Hippocampal formation (tissue), 2 donors: ENCODE measurements at regions not wholly inside any gene's neighbourhood (a gene's known extent, or its start where the extent isn't known, plus 50 kb on each side); places are given as distances from the start of the nearest gene placed in this dataset.

Experiments used
- DNase-seq, 2 donors: peaks; one replicate each; lab custom pipeline; 2025; lab: John Stamatoyannopoulos, UW

DNA sequence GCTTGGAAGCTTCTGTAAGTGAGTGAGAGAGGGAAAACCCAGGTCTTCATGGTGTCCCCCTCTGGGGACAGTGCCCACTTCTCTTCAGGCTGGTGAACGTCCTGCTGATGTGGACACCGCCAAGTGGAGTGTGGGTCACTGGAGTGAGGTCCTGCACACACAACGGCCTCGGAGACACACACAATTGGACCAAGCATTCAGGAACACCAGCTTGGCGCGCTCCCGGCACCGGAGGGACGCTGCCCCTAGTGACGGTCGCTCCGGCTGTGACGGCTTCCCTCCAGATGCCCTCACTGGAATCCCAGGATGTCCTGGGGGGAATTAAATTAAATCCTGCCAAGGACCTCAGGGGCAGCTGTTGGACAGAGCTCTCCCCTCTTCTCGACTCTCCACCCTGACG, 123.1 kb downstream of the ZNF664 start:
- no peak for DNase-seq

DNA sequence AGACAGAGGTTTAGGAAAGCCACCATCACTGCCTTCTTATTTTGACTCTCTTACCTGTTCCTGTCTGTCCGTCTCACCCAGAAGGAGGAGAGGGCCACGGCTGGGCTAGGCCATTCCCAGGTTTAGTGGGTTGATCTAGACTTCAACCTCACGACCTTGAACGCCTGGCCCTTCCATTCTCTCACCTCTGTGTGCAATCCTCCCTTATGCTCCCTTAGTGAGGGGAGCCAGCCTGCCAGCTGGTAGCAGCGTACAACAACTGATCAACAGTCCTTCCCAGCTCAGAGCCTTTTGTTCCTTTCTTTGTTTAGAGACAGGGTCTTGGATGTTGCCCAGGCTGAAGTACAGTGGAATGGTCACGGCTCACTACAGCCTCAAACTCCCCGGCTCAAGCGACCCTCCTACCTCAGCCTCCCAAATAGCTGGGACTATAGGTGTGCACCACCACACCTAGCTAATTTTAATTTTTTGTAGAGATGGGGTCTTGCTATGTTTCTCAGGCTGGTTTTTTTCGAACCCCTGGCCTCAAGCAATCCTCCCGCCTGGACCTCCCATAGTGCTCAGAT, 123.9 kb downstream of the ZNF664 start:
- no peak for DNase-seq

DNA sequence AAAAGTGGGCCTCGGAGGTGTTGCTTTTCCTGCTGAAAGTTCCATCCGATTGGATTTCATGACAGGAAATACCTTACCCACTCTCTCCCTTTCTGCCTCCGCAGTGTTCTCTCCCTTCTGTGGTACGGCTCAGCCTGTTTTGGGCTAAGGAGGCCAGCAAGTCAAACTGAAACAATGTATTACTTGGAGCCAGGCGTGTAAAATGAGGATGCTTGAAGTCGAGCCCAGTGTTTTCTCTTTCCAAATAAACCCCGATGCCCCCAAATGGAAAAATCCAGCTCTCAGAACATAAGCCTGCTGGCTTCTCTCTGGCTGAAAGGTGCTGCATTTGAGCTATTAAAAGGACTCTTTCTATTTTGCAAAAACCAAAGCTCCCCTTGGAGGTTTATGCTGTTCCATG, 124.7 kb downstream of the ZNF664 start:
- no peak for DNase-seq

DNA sequence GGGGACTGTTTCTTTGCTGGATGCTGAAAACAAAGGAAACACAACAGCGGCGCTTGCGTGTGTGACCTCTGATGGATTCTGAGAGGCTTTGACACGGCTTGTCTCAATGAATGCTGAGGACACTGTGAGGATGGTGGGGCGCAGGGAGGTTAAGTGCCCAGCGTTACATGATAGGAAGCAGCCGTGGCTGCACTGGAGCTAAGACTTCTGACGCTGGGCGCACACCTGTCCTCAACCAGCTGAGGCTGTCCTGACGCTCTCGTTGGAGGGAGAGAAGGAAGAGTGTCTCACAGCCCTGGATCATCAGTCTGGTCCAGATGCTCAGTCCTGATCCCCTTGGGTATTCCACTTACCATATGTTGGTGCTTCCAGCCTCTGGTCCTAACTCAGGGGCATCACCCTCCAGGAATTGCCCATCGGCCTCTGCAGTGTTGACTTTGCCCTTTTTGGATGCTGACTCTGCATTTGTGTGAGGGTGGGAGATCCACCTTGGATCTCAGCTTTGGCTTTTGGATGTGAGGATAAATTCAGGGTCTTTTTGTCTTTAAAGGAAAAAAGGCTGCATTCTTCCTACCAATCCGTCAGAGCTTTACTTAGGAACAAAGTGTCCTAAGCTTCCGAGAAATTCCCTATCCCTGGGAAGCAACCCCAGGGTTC, 125.2 kb downstream of the ZNF664 start:
- DNase-seq, result no peak

DNA sequence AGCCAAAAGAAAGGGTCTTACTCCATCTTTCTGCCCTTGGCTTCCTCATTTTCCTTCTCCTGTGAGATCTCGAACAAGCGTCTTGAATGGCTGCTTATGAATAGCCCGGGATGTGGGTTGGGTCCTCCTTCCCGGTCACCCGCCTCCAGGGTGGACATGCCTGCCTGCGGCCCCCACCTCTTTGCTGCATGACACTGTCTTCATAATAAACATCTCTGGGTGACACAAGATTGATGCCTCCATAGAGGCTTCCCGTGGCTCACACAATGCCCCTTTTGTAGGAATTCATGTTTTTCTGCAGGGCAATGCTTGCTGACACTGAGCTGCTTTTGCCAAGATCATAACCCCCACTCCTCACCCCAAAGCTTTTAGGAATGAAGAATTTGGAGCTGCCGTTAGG, 125.9 kb downstream of the ZNF664 start:
- peak; percentile 39 to 57 for DNase-seq

DNA sequence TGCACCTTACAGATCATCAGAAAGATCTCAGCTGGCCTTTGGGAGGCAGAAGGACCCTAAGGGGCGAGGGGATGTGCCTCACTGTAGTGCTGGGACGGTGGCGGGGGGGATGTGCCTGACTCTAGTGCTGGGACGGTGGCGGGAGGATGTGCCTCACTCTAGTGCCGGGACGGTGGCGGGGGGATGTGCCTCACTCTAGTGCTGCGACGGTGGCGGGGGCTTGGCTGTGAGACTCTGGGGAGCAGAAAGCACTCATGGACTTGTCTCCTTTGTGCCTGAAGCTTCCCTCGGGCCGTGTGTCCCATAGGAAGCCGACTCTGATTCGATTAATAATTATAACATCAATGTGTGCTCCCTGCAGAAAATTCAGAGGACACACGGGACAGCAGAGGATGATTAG, 126.6 kb downstream of the ZNF664 start:
- no peak for DNase-seq

DNA sequence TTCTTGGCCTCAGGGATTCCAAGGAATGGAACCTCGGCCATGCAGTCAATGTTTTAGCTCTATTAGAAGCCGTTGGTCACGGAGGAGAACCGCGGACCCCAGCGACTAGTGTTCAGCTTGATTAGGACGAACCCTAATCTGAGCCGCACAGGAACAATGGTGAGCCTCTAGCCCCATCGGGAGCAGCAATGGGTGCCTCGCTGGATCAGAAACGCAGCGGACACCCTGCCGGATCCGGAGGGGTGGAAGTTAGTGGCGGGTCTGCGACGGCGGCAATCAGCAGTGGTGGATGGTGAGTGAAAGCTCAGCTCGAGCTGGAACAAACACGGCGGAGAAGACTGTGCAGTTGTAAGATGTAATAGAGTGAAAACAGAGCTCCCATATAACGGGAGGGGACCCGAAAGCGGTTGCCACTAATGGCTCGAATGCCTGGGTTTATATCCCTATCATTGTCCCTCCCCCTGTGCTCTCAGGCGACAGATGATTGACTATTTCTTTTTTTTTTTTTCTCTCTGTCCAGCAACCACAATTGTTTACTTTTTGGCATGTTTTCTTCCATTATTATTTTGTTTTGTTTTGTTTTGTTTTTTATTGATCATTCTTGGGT, 127.7 kb downstream of the ZNF664 start:
- no peak for DNase-seq

DNA sequence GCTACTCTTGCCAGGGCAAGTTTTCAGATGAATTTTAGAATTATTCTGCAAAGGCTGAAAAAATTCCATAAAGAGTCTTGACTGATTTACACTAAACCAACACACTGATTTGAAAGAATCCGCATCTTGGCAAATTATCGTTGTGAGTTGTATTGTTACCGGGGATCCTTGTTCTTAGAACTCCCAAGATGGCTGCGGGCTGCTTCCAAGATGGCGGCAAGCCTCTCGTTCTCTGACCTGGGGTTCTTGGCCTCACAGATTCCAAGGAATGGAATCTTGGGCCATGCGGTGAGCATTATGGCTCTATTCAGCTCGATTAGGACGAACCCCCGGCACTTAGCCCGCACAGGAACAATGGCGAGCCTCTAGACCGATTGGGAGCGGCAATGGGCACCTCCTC, 132.5 kb downstream of the ZNF664 start:
- no peak for DNase-seq

DNA sequence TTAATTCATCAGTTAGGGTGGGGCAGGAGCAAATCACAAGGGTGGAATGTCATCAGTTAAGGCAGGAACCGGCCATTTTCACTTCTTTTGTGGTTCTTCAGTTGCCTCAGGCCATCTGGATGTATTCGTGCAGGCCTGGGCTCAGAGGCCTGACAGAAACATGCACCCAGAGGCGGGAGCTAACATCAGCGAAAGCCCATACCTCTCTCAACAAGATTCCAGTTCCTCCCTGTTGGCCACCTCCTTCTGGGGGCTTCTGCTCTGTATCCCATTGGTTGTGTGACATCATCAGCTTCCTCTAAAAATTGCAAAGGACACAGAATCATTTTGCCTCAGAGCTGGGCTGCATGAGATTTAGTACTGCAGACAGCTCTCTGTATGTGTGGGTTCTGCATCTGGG, 134.3 kb downstream of the ZNF664 start:
- no peak for DNase-seq

DNA sequence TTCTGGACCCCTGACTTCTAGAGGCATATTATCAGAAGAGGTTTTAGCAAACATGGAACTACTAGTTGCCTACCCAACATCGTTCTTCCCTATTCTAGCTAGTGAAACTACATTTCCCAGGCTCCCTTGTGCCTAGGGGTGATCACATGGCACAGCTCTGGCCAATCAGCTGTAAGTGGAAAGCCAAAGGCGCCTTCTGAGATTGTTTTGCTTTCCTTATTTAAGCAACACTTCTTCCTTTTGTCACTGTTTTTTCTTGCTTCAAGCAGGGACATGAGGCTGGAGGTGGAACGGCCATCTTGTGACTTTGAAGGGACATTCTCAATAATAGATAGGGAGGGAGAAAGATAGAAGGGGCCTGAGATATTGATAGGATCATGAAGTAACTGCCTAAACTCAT, 136.7 kb downstream of the ZNF664 start:
- DNase-seq, result no peak

DNA sequence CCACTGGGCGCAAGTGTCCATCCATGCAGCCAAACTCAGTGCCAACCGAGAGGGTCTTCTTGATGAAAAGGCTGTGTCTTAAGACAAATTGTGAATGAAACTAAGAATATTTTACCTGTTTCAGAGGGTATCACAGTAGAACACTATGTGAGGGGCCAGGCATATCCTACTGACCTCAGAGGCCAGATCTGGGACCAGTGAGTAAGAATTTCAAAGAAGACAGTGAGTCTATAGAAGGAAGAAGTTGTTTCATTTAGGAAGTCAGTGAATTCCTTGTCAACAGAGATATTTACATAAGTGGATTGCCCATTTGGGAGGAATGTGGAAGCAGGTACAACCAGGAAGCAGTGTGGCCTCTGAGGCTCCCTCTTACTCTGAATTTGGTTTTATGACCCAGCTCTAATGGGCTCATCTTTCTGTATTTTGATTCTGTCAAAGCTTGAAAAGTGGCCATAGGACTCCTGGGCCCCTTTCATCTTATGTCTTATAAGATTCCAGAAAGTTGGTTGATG, 137.4 kb downstream of the ZNF664 start:
- no peak for DNase-seq

DNA sequence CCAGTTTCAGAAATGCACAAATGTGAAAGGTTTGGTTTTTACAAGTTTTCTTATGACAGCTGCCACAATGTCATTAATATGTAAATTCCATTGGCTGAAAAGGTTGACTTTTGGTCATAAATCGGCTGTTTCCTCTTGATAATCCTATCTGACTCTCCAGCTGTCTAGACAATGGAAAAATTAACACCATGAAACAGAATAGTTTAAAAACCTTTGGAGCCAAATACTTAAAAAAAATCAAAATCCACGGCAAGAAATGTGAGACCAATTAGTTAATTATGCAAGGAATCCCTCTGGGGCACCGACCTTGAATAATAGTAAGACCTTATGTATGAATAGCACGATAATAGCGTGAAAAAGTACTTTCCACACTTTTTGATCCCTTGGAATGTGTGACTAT, 138.0 kb downstream of the ZNF664 start:
- DNase-seq, result no peak

DNA sequence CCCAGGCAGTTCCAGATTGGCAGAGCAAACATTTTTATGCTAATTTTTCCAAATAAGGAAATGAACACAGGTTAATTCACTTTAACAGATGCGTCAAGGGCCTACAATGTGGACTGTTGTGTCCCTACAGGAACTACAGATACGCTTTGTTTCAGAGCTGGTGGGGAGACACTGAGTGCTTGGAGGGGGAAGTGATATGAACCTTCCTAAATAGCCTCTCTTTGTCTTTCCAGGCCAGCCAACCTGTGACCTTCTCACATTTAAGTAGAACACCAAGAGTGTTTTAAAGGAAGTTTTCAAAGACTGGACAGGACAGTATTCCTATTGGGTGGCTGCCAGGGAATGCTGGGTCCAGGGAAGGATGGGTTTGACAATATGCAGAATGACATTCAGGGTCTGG, 141.3 kb downstream of the ZNF664 start:
- no peak for DNase-seq

DNA sequence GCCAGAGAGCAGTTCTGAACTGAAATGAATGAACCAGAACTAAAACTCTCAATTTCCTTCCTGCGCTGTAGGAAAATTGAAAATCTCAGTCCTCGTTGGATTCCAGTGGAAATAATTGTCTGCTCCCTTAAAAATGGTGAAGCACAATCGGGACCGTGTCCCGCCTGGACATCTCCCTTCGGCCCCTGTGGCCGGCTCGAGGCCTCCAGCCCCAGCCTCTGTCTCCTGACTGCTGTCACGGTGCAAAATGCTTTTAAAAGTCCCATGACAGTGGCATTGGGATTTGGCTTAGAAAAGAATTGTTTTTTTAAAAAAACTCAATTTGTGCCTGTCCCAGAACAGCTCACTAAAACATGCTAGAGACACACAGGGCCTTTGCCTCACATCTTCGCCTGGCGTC, 142.5 kb downstream of the ZNF664 start:
- DNase-seq, result no peak

DNA sequence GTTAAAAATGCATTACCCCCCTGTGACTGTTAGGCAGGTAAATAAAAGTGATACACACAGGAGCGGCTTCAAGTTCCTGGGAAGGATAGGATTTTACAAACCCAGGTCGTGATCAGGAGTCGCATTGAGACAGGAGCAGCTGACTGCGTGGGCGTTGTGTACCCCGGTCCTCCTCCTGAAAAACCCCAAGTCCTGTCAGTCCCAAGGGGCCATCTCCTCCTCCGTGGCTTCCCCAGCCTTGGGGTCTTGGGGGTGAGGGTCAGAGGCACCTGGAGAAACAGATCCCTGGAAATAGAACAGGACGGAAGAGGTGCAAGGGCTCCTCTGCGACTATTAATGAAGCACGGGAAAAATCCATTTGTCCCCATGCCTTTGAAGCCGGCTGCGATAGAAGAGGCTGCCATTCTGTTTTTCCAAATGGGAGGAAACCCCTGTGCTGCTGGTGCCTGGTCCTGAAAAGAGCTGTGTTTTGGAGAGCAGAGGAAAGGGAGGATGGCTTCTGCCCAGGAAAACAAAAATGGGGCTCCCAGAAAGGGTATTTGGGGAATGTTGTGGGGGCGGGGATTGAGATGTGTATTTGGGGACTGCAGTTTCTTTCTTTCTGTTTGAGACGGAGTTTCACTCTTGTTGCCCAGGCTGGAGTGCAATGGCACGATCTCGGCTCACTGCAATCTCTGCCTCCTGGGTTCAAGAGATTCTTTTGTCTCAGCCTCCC, 143.1 kb downstream of the ZNF664 start:
- no peak for DNase-seq

DNA sequence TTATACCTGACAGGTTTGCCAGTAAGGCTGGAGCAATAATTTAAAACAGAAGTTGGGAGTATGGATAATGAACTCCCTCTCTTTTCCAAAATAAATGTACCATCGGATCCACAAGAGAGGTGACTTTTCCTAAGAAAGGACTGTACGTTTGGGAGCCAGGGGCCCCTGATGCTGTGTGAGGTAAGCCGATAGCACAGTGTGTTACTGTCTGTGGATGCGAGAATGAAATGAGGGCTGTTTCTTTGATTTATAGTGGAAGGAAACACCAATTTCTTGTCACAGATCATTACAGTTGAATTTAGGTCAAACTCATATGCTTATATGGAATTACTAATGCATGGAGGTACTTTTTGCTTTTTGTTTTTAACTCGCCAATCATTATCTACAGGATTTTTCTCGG, 147.7 kb downstream of the ZNF664 start:
- DNase-seq, result no peak

DNA sequence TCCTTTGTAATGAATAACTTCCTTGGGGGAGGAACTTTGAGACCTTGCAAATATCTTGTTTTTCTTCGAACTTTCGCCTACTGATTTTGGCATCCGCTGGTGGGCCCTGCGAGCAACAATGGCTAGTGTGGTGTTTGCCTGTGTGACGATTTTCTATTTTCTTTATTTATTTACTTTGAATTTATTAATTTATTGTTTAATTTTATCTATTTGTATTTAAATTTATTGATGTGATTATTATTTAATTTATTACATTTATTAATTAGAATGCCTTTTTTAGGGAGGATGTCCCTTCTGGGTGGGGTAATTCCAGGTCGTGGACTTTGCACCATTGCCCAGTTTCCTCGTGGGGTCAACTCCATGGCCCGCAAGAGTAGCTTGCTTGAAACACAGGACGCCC, 149.7 kb downstream of the ZNF664 start:
- no peak for DNase-seq

DNA sequence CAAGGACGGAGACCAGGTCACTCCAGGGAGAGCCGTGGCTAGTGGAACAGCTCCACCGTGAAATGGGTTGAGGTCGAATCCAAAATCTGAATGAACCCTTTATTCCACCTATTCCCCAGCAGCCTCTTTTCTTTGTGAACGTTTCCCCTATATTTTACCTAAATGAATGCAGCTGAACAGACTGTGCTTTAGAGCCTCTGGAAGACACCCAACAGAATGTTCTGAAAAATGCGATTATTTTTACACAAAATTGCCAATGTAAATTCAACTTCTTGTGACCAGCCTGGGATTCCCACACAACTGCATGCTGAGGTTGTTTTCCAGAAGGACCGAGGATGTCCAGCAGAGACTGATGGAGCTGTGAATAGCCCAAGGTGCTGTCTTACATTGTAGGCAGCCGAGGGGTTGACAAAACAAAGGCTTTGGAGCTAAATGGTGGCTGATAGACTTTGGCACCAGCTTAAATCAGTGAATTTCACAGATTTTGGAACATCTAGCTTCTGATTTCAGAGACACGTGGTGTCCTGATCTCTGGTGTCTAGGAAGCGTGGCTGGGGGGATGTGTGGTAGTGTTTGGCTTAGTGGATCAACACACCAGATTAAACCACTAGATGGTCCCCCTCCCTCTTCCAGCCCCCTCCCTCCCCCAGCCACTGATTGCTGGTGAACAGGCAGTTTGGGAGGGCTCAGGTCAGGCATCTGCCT, 150.4 kb downstream of the ZNF664 start:
- no peak for DNase-seq

DNA sequence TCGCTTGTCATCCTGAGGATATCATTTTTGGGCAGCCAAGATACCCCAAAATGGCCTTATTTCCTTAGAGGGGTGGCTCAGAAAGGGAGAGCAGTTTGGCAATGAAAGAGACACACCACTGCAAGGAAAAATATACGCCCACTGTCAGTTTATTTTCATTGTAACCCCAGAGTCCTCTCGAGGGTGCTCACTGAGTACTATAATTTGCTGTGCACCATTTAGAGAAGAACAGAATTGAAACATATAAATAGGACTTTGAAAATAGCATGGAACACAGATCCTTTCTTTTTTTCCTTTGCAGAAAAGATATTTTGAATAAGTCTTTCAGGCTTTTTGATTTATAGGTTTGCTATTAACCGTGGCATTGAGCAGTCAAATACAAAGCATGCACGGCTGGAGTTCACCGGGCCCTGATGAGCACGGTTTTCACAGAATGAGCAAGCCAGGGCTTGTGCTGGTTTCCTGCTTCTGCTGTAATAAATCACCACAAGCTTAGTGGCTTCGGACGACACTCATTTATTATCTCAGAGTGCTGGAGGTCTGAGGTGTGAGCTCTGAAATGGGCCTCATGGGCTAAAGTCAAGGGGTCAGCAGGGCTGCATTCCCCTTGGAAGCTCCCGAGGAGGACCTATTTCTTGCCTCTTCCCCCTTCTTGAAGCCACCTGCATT, 152.3 kb downstream of the ZNF664 start:
- no peak for DNase-seq

DNA sequence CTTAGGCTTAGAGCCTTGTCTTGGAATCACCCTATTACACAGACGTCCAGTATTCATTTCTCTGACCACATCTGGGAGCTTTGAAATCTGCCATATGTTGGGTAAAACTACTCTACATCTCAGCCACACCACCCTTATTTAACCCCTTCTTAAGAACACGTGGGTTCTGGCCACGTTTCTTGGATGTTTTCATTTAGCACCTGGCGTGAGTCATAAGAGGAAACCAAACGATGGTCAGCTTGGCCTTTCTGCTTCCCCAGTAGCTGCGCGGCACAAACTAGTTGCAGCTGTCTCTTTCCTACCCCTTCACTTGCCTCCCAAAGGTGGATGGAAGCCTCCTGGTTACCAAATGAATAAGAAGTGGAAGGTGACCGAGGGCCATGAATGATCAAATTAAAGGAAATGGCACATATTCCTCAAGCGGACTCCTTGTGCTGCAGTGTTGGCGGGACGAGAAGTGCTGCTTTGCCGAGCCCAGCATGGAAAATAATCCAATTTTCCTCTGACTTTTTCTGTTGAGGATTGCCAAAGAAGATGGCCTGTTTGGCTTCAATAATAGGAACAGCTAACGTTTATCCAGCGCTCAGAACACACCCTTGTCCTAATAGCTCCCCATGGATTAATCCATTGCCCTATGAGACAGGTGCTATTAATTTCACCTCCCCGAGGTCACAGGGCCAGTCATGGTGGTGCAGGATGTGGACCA, 154.1 kb downstream of the ZNF664 start:
- DNase-seq, result no peak

DNA sequence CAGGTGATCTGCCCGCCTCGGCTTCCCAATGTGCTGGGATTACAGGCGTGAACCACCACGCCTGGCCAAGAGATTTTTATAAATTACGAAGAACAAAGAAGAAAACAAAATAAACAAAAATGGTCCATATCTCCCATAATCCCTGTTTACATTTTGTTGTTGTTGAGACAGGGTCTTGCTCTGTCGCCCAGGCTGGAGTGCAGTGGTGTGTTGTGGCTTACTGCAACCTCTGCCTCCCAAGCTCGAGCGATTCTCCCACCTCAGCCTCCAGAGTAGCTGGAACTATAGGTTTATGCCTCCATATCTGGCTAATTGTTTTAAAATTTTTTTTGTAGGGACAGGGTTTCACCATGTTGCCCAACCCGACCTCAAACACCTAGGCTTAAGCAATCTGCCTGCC, 156.1 kb downstream of the ZNF664 start:
- no peak for DNase-seq
